ENCODE measurements at regions not wholly inside any gene's neighbourhood (a gene's known extent, or its start where the extent isn't known, plus 50 kb on each side); places are given as distances from the start of the nearest gene placed in this dataset.

- no peak for TF ChIP-seq ZBTB26 (tag by site-specific recombination; optimal IDR thresholded peaks at IDR 0.05)
- TF ChIP-seq ZNF621 (tag by site-specific recombination; IDR thresholded peaks at IDR 0.05), result no peak
- no peak for TF ChIP-seq ZNF747 (tag by site-specific recombination; IDR thresholded peaks at IDR 0.05)
- TF ChIP-seq, protein P1, sequence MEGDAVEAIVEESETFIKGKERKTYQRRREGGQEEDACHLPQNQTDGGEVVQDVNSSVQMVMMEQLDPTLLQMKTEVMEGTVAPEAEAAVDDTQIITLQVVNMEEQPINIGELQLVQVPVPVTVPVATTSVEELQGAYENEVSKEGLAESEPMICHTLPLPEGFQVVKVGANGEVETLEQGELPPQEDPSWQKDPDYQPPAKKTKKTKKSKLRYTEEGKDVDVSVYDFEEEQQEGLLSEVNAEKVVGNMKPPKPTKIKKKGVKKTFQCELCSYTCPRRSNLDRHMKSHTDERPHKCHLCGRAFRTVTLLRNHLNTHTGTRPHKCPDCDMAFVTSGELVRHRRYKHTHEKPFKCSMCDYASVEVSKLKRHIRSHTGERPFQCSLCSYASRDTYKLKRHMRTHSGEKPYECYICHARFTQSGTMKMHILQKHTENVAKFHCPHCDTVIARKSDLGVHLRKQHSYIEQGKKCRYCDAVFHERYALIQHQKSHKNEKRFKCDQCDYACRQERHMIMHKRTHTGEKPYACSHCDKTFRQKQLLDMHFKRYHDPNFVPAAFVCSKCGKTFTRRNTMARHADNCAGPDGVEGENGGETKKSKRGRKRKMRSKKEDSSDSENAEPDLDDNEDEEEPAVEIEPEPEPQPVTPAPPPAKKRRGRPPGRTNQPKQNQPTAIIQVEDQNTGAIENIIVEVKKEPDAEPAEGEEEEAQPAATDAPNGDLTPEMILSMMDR (tag by site-specific recombination; IDR thresholded peaks at IDR 0.05), result no peak
- no peak for TF ChIP-seq ZNF266 (tag by site-specific recombination; IDR thresholded peaks at IDR 0.05; ENCODE audit: low read depth)
- TF ChIP-seq ZSCAN16 (tag by site-specific recombination; IDR thresholded peaks at IDR 0.05), result no peak
- TF ChIP-seq PATZ1 (tag by site-specific recombination; IDR thresholded peaks at IDR 0.05), result no peak
- no peak for TF ChIP-seq ZNF24 (tag by site-specific recombination; IDR thresholded peaks at IDR 0.05)
These were observed 1190.8 kb upstream of the AUTS2 start for GRCh38 chr7:68407460-68407859.

Measured in HEK293 (cell line).